ENCODE measurements at regions not wholly inside any gene's neighbourhood (a gene's known extent, or its start where the extent isn't known, plus 50 kb on each side); places are given as distances from the start of the nearest gene placed in this dataset.

DNA sequence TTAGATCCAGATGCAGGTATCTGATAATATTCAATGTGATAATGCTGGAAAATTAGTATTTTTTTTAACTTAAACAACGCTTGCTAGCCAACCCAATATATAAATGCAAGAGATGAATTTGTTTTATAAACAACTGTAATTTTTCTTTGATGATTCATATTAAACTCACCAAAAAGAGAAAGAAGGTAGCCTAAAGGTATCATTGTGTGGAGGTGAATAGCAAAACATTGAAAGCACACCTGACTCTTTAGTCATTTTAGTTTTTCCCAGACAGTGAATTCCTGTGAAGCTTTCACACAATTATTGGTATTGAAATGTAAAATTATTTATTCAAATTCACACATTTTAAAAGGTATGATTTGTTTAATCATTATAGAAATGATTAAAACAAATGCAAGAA lies 424.0 kb downstream of the NR4A2 start:
- Histone ChIP-seq H3K4me1 (ENCODE audit: control insufficient read depth, insufficient read depth, low read length) (no peaks in the 10 kb centered on the region), H3K27me3 (ENCODE audit: control insufficient read depth, insufficient read depth, low read length) (no peaks in the 10 kb centered on the region), H3K4me3 (ENCODE audit: low read length) (no peak overlapping the region), H3K27ac (ENCODE audit: low read length) (no peak overlapping the region), H3K36me3 (ENCODE audit: control insufficient read depth, insufficient read depth, low read length) (no peaks in the 10 kb centered on the region), H3K9me3 (ENCODE audit: control insufficient read depth, insufficient read depth, low read length) (no peaks in the 10 kb centered on the region)
- H3K4me1 Mint-ChIP-seq: no peaks in the 10 kb centered on the region
- peaks cover 2 to 6% of the 10 kb centered on the region in 2 donors for H3K9me3 Mint-ChIP-seq
- intact Hi-C loops (cut with micrococcal nuclease): no loop called here
- no peaks in the 10 kb centered on the region for H3K27me3 Mint-ChIP-seq (ENCODE audit: low read depth in 2 of 2)
- WGBS (ENCODE audit: insufficient coverage): no CpG with 5 or more reads among the region's 1 CpG
- H3K36me3 Mint-ChIP-seq: no peaks in the 10 kb centered on the region
- DNase-seq: no peak
- ATAC-seq: no peak
- TF ChIP-seq, protein P1, sequence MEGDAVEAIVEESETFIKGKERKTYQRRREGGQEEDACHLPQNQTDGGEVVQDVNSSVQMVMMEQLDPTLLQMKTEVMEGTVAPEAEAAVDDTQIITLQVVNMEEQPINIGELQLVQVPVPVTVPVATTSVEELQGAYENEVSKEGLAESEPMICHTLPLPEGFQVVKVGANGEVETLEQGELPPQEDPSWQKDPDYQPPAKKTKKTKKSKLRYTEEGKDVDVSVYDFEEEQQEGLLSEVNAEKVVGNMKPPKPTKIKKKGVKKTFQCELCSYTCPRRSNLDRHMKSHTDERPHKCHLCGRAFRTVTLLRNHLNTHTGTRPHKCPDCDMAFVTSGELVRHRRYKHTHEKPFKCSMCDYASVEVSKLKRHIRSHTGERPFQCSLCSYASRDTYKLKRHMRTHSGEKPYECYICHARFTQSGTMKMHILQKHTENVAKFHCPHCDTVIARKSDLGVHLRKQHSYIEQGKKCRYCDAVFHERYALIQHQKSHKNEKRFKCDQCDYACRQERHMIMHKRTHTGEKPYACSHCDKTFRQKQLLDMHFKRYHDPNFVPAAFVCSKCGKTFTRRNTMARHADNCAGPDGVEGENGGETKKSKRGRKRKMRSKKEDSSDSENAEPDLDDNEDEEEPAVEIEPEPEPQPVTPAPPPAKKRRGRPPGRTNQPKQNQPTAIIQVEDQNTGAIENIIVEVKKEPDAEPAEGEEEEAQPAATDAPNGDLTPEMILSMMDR (IDR thresholded peaks at IDR 0.05): no peak
- no peak overlapping the region for H3K27ac Mint-ChIP-seq
- H3K4me3 Mint-ChIP-seq: no peak overlapping the region

DNA sequence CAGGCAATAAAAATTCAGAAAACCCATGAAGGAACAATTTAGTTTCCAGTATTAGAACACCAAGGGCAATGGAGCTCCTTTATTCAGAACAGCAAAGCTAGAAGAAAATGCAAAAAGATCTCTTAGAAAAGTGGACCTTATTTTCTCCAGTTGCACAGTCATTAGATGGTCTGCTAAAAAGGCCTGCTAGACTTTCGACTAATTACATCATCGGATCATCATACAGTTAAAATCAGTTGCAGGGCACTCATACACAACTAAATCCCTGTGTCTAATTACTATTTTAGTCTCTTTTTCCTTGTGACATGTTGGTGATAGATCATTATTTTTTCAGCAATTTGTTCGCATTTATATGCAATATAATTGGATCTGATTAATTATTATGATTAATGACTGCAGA lies 425.3 kb downstream of the NR4A2 start:
- H3K27ac Mint-ChIP-seq: no peak overlapping the region
- no peaks in the 10 kb centered on the region for H3K36me3 ChIP-seq (ENCODE audit: control insufficient read depth, insufficient read depth, low read length)
- no peak overlapping the region for H3K27ac ChIP-seq (ENCODE audit: low read length)
- 100% methylated on average over 3 of the region's 3 CpGs for WGBS (ENCODE audit: insufficient coverage)
- H3K27me3 ChIP-seq (ENCODE audit: control insufficient read depth, insufficient read depth, low read length): no peaks in the 10 kb centered on the region
- H3K36me3 Mint-ChIP-seq: no peaks in the 10 kb centered on the region
- no peak overlapping the region for H3K4me3 Mint-ChIP-seq
- TF ChIP-seq, protein P1 (IDR thresholded peaks at IDR 0.05): no peak
- H3K9me3 Mint-ChIP-seq: peaks cover 2 to 6% of the 10 kb centered on the region in 2 donors
- H3K4me1 ChIP-seq (ENCODE audit: control insufficient read depth, insufficient read depth, low read length): no peaks in the 10 kb centered on the region
- DNase-seq: no peak
- ATAC-seq: no peak
- no peaks in the 10 kb centered on the region for H3K4me1 Mint-ChIP-seq
- intact Hi-C loops (cut with micrococcal nuclease): no loop called here
- H3K9me3 ChIP-seq (ENCODE audit: control insufficient read depth, insufficient read depth, low read length): no peaks in the 10 kb centered on the region
- H3K4me3 ChIP-seq (ENCODE audit: low read length): no peak overlapping the region
- no peaks in the 10 kb centered on the region for H3K27me3 Mint-ChIP-seq (ENCODE audit: low read depth in 2 of 2)

DNA sequence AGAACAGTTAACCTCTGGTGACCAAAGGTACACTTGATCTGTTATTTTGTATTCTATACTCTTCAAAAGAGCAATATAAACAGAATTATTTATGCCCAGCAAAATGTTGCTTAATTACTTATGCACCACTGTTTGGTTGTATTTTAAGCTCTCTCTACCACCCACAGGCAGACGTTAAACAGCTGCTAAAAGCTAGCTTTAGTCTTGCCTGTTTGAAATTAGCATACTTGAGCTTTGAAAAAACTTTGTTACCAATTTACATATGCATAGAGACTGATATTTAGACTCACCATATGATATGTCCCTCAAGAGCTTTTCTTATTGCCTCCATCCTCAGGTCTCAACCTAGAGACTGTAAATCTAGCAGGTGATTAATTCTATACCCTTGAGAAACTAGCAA lies 426.9 kb downstream of the NR4A2 start:
- H3K36me3 ChIP-seq (ENCODE audit: control insufficient read depth, insufficient read depth, low read length): no peaks in the 10 kb centered on the region
- no peak overlapping the region for H3K27ac ChIP-seq (ENCODE audit: low read length)
- H3K4me3 Mint-ChIP-seq: no peak overlapping the region
- H3K27ac Mint-ChIP-seq: no peak overlapping the region
- no peaks in the 10 kb centered on the region for H3K27me3 ChIP-seq (ENCODE audit: control insufficient read depth, insufficient read depth, low read length)
- H3K36me3 Mint-ChIP-seq: no peaks in the 10 kb centered on the region
- TF ChIP-seq, protein P1 (IDR thresholded peaks at IDR 0.05): no peak
- intact Hi-C loops (cut with micrococcal nuclease): no loop called here
- DNase-seq (no peak), ATAC-seq (no peak)
- WGBS (ENCODE audit: insufficient coverage): 53% methylated on average over 1 of the region's 1 CpG
- no peaks in the 10 kb centered on the region for H3K9me3 ChIP-seq (ENCODE audit: control insufficient read depth, insufficient read depth, low read length)
- H3K4me1 ChIP-seq (ENCODE audit: control insufficient read depth, insufficient read depth, low read length): no peaks in the 10 kb centered on the region
- H3K4me1 Mint-ChIP-seq: no peaks in the 10 kb centered on the region
- no peaks in the 10 kb centered on the region for H3K27me3 Mint-ChIP-seq (ENCODE audit: low read depth in 2 of 2)
- H3K9me3 Mint-ChIP-seq: peaks cover 2 to 6% of the 10 kb centered on the region in 2 donors
- H3K4me3 ChIP-seq (ENCODE audit: low read length): no peak overlapping the region

DNA sequence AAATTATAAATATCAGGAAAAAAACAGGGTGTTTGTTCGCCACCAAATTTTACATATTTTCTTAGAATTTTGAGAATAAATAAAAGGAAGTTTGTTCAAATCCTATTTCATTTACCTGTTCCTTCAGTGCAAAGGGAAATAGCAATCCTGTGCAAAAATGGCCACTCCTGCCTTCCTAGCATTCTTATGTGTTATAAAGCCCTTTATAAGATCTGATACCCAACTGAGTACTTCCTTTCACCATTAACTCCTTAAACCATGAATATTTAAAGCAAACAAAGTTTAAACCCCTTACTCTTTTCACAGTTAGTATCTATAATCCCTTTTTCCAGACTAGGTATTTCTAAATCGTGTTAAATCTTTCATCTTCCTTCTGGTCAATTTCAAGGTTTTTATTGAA lies 427.8 kb downstream of the NR4A2 start:
- ATAC-seq: no peak
- H3K4me1 Mint-ChIP-seq: no peaks in the 10 kb centered on the region
- H3K36me3 ChIP-seq (ENCODE audit: control insufficient read depth, insufficient read depth, low read length): no peaks in the 10 kb centered on the region
- no peak overlapping the region for H3K4me3 ChIP-seq (ENCODE audit: low read length)
- H3K27ac ChIP-seq (ENCODE audit: low read length): no peak overlapping the region
- no peaks in the 10 kb centered on the region for H3K36me3 Mint-ChIP-seq
- no peaks in the 10 kb centered on the region for H3K4me1 ChIP-seq (ENCODE audit: control insufficient read depth, insufficient read depth, low read length)
- intact Hi-C loops (cut with micrococcal nuclease): no loop called here
- 69% methylated on average over 1 of the region's 2 CpGs for WGBS (ENCODE audit: insufficient coverage)
- H3K9me3 Mint-ChIP-seq: peaks cover 2 to 5% of the 10 kb centered on the region in 2 donors
- H3K4me3 Mint-ChIP-seq: no peak overlapping the region
- no peak for DNase-seq
- TF ChIP-seq, protein P1 (IDR thresholded peaks at IDR 0.05): no peak
- no peaks in the 10 kb centered on the region for H3K27me3 ChIP-seq (ENCODE audit: control insufficient read depth, insufficient read depth, low read length)
- no peak overlapping the region for H3K27ac Mint-ChIP-seq
- no peaks in the 10 kb centered on the region for H3K9me3 ChIP-seq (ENCODE audit: control insufficient read depth, insufficient read depth, low read length)
- H3K27me3 Mint-ChIP-seq (ENCODE audit: low read depth in 2 of 2): no peaks in the 10 kb centered on the region

Measured in natural killer cell (primary cell).